ENCODE measurements at regions not wholly inside any gene's neighbourhood (a gene's known extent, or its start where the extent isn't known, plus 50 kb on each side); places are given as distances from the start of the nearest gene placed in this dataset.
"Not testable (repeated sequence)": the region's sequence is repeated elsewhere in the genome, so short reads cannot be mapped to it uniquely, and the experiment has no call there.

GRCh38 chr1:184888505-184888904 is 85.8 kb downstream of the NIBAN1 start:
- DNase-seq (ENCODE audit: low read depth in 2 of 2), result peak; percentile 72 to 78

- DNase-seq (ENCODE audit: low read depth in 2 of 2), result no peak
Observed at GRCh38 chr1:184882957-184883815, 91.1 kb downstream of the NIBAN1 start.

- DNase-seq (ENCODE audit: low read depth in 2 of 2), result no peak
Observed at GRCh38 chr1:184881941-184882913, 92.1 kb downstream of the NIBAN1 start.

- no peak for DNase-seq (ENCODE audit: low read depth in 2 of 2)
Observed at GRCh38 chr1:184879876-184880557, 94.3 kb downstream of the NIBAN1 start.

- DNase-seq (ENCODE audit: low read depth in 2 of 2), result no peak
Observed at GRCh38 chr1:184878602-184879001, 95.7 kb downstream of the NIBAN1 start.

- DNase-seq (ENCODE audit: low read depth in 2 of 2), result no peak
Observed at GRCh38 chr1:184878002-184878401, 96.3 kb downstream of the NIBAN1 start.

- not testable (repeated sequence) for DNase-seq (ENCODE audit: low read depth in 2 of 2)
Observed at GRCh38 chr1:184876015-184876414, 98.3 kb downstream of the NIBAN1 start.

GRCh38 chr1:184875218-184875617 is 99.1 kb downstream of the NIBAN1 start:
- no peak for DNase-seq (ENCODE audit: low read depth in 2 of 2)

- DNase-seq (ENCODE audit: low read depth in 2 of 2), result no peak
Observed at GRCh38 chr1:184870319-184870718, 104.0 kb downstream of the NIBAN1 start.

GRCh38 chr1:184867866-184868689 is 106.2 kb downstream of the NIBAN1 start:
- no peak for DNase-seq (ENCODE audit: low read depth in 2 of 2)

GRCh38 chr1:184866991-184867788 is 107.1 kb downstream of the NIBAN1 start:
- peak; percentile 97 to 98 for DNase-seq (ENCODE audit: low read depth in 2 of 2)

- no peak for DNase-seq (ENCODE audit: low read depth in 2 of 2)
Observed at GRCh38 chr1:184866586-184866985, 107.7 kb downstream of the NIBAN1 start.

- DNase-seq (ENCODE audit: low read depth in 2 of 2), result peak in 1 of 2 experiments; percentile 25
Observed at GRCh38 chr1:184865831-184866230, 108.5 kb downstream of the NIBAN1 start.

GRCh38 chr1:184861755-184862336 is 107.2 kb upstream of the EDEM3 start:
- DNase-seq (ENCODE audit: low read depth in 2 of 2), result no peak

- no peak for DNase-seq (ENCODE audit: low read depth in 2 of 2)
Observed at GRCh38 chr1:184860985-184861754, 106.5 kb upstream of the EDEM3 start.

GRCh38 chr1:184860535-184860934 is 105.9 kb upstream of the EDEM3 start:
- no peak for DNase-seq (ENCODE audit: low read depth in 2 of 2)

- DNase-seq (ENCODE audit: low read depth in 2 of 2), result no peak
Observed at GRCh38 chr1:184859381-184860105, 104.9 kb upstream of the EDEM3 start.

GRCh38 chr1:184858288-184858687 is 103.6 kb upstream of the EDEM3 start:
- no peak for DNase-seq (ENCODE audit: low read depth in 2 of 2)

All from fibroblast of skin of left biceps (primary cell).